AG04449 (cell line): ENCODE measurements at regions not wholly inside any gene's neighbourhood (a gene's known extent, or its start where the extent isn't known, plus 50 kb on each side); places are given as distances from the start of the nearest gene placed in this dataset.

Experiments
- CTCF ChIA-PET: fragments of 350-600 bp; formaldehyde crosslinking; extraction: SDS; loops from one replicate; lab custom pipeline; 2021; ENCODE audit warnings: antibody characterized with exemption; lab: Yijun Ruan, JAX
- POLR2A ChIA-PET: fragments of 400-600, 350-600 bp; formaldehyde crosslinking; extraction: SDS; loops from one replicate; lab custom pipeline; 2020; ENCODE audit warnings: antibody characterized with exemption, inconsistent platforms; lab: Yijun Ruan, JAX
- DNase-seq: peaks from one replicate; pipeline ENCODE4 v3.0.0-alpha.2; 2010; ENCODE audit warnings: low read depth, low spot score
- H3K4me3 ChIP-seq: 2 replicates; pipeline ENCODE4 v1.5.1; 2011; ENCODE audit warnings: low read depth, mild to moderate bottlenecking, control low read depth, low read length
- TF ChIP-seq, protein P1 (sequence below): IDR thresholded peaks from one replicate; pipeline ENCODE4 v1.5.1; 2011; ENCODE audit warnings: mild to moderate bottlenecking, moderate library complexity, low read length, control low read depth, inconsistent platforms; ENCODE audit not compliant: insufficient read depth; ENCODE audit errors: missing control alignments

DNA sequence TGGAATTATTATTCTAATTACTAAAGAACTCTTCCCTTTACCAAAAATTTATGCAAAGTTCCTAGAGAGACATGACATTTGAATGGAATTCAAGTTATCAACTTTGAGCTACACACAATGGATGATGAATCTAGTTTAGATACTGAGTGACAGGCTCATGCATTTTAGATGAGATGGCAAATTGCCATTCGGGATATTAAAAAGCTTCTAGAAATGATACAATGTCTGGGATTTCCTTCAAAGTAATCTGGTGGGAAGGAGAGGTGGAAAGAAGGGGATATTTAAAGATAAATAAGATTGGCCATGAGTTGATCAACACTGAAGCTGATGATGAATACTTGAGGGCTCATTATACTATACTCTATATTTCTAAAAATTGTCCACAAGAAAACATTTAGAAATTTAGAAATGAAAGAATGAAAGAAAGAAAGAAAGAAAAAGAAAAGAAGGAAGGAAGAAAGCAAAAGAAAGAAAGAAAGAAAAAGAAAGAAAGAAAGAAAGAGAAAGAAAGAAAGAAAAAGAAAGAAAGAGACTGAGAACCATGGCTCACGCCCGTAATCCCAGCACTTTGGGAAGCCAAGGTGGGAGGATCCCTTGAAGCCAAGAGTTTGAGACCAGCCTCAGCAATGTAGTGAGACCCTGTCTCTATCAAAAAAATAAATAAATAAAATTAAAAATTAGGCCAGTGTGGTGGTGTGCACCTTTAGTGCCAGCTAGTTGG lies 62.6 kb upstream of the NEDD4L start:
- DNase-seq, result no peak
- POLR2A ChIA-PET, result no interaction called here

GRCh38 chr18:57980573-57981307 lies 63.3 kb upstream of the NEDD4L start:
- TF ChIP-seq, protein P1, sequence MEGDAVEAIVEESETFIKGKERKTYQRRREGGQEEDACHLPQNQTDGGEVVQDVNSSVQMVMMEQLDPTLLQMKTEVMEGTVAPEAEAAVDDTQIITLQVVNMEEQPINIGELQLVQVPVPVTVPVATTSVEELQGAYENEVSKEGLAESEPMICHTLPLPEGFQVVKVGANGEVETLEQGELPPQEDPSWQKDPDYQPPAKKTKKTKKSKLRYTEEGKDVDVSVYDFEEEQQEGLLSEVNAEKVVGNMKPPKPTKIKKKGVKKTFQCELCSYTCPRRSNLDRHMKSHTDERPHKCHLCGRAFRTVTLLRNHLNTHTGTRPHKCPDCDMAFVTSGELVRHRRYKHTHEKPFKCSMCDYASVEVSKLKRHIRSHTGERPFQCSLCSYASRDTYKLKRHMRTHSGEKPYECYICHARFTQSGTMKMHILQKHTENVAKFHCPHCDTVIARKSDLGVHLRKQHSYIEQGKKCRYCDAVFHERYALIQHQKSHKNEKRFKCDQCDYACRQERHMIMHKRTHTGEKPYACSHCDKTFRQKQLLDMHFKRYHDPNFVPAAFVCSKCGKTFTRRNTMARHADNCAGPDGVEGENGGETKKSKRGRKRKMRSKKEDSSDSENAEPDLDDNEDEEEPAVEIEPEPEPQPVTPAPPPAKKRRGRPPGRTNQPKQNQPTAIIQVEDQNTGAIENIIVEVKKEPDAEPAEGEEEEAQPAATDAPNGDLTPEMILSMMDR, result no peak
- no peak for DNase-seq
- ChIA-PET CTCF (no interaction called here), POLR2A (no interaction called here)
- H3K4me3 ChIP-seq, result no peak overlapping the region

More for the DNA sequence above, 62.6 kb upstream of the NEDD4L start:
- TF ChIP-seq, protein P1, result no peak
- no peak overlapping the region for H3K4me3 ChIP-seq
- CTCF ChIA-PET, result no interaction called here

- CTCF ChIA-PET, result interaction anchor here (1.5 kb wide), 1 partner anchor 67 kb away, joined by 4 read pairs; the partner anchor contains the start of gene NEDD4L
- POLR2A ChIA-PET, result no interaction called here
- DNase-seq, result no peak
- no peak overlapping the region for H3K4me3 ChIP-seq
- TF ChIP-seq, protein P1, result no peak
These were observed 67.7 kb upstream of the NEDD4L start for GRCh38 chr18:57976230-57976773.

- ChIA-PET CTCF (interaction anchor here (1.5 to 1.6 kb wide), 2 partner anchors 17 to 68 kb away, joined by 4 read pairs; partner anchors contain the start of gene NEDD4L), POLR2A (no interaction called here)
- DNase-seq, result no peak
- no peak overlapping the region for H3K4me3 ChIP-seq
- TF ChIP-seq, protein P1, result no peak
These were observed 68.2 kb upstream of the NEDD4L start for GRCh38 chr18:57975805-57976204.

GRCh38 chr18:57974585-57975265 lies 69.3 kb upstream of the NEDD4L start:
- TF ChIP-seq, protein P1, result no peak
- ChIA-PET POLR2A (no interaction called here), CTCF (interaction anchor here (1.5 to 1.6 kb wide), 2 partner anchors 16 to 69 kb away, joined by 4 read pairs; partner anchors contain the start of gene NEDD4L)
- no peak overlapping the region for H3K4me3 ChIP-seq
- no peak for DNase-seq
